K562 (cell line): ENCODE measurements at regions not wholly inside any gene's neighbourhood (a gene's known extent, or its start where the extent isn't known, plus 50 kb on each side); places are given as distances from the start of the nearest gene placed in this dataset.

Source experiments
- ATAC-seq: fragments of 200-7000 bp; cut with Tn5 transposase; 3 replicates; pipeline ENCODE4 v1.9.1; 2020; ENCODE audit warnings: moderate library complexity
- BruUV-seq: library from RNA; stranded (reverse); fragments of 400-500 nt; replicated peaks from 2 replicates; lab custom pipeline; 2021; lab: Mats Ljungman, UMichigan
- CTCF ChIA-PET: fragments of 300-600 bp; formaldehyde crosslinking; extraction: SDS; loops from one replicate; lab custom pipeline; 2021; ENCODE audit warnings: low intra/inter-chr PET ratio; lab: Yijun Ruan, JAX
- POLR2A ChIA-PET: fragments of 300-600, 350-650 bp; sonication (Branson Sonifier 250); formaldehyde crosslinking; extraction: SDS; loops from one replicate; lab custom pipeline; 2021; ENCODE audit warnings: antibody characterized with exemption, inconsistent platforms; lab: Yijun Ruan, JAX
- DNase-seq, 4 experiments: peaks; one replicate each; pipeline versions ENCODE4 v3.0.0 to v3.0.0-alpha.2; 2011 to 2018; ENCODE audit warnings: low spot score in 3 of 4, mixed read lengths in 3 of 4; ENCODE audit errors: extremely low read depth in 1 of 4
- FAIRE-seq: peaks from 2 replicates; lab custom pipeline; 2011; peaks lifted over from hg19 to GRCh38; lab: Jason Lieb, UNC
- H2AFZ ChIP-seq: 2 replicates; pipeline ENCODE4 v1.6.0; 2011; ENCODE audit warnings: low read depth, low read length, control low read depth, inconsistent platforms
- H3K27ac ChIP-seq: fragments of 200-600 bp; 3 replicates; pipeline ENCODE4 v1.8.0; 2011; ENCODE audit warnings: low read depth, mild to moderate bottlenecking, control low read depth, inconsistent platforms, low read length, moderate library complexity, mixed read lengths; ENCODE audit errors: extremely low read depth
- H3K27me3 ChIP-seq, 2 experiments: fragments of 300-600 bp in 1 of 2; 2 replicates in 1 of 2; 3 replicates in 1 of 2; pipeline versions ENCODE4 v1.6.0 to v1.8.0; 2011; ENCODE audit warnings: inconsistent platforms in 2 of 2, low read length in 2 of 2, mild to moderate bottlenecking in 1 of 2, mixed read lengths in 1 of 2, moderate library complexity in 1 of 2; ENCODE audit not compliant: control insufficient read depth in 2 of 2, insufficient read depth in 2 of 2
- H3K36me3 ChIP-seq: fragments of 300-600 bp; 3 replicates; pipeline ENCODE4 v1.8.0; 2011; ENCODE audit warnings: mild to moderate bottlenecking, low read length, inconsistent platforms; ENCODE audit not compliant: control insufficient read depth, insufficient read depth
- H3K4me1 ChIP-seq, 2 experiments: fragments of 200-600 bp in 1 of 2; replicated peaks in 1 of 2; 2 replicates in 1 of 2; 3 replicates in 1 of 2; pipeline versions ENCODE4 v1.5.1 to v1.8.0; 2011; ENCODE audit warnings: inconsistent platforms in 2 of 2, low read length in 2 of 2, mild to moderate bottlenecking in 1 of 2, mixed read lengths in 1 of 2, moderate library complexity in 1 of 2; ENCODE audit not compliant: control insufficient read depth in 2 of 2, insufficient read depth in 2 of 2
- H3K4me2 ChIP-seq: 2 replicates; pipeline ENCODE4 v1.6.1; 2011; ENCODE audit warnings: low read length, control low read depth, inconsistent platforms, mixed read lengths; ENCODE audit not compliant: insufficient read depth
- H3K4me3 ChIP-seq: fragments of 200-600 bp; sonication (generic), shearing (Covaris generic); 2 replicates; pipeline ENCODE4 v1.5.1; 2016; ENCODE audit warnings: control low read depth, inconsistent platforms
- H3K79me2 ChIP-seq: fragments of 200-600 bp; 3 replicates; pipeline ENCODE4 v1.8.0; 2011; ENCODE audit warnings: low read length, inconsistent platforms; ENCODE audit not compliant: control insufficient read depth, insufficient read depth
- H3K9ac ChIP-seq, 2 experiments: 2 replicates each; pipeline versions ENCODE4 v1.6.0 to v1.6.1; 2011; ENCODE audit warnings: low read depth in 2 of 2, low read length in 2 of 2, control low read depth in 1 of 2, inconsistent platforms in 1 of 2, mild to moderate bottlenecking in 1 of 2, mixed read lengths in 1 of 2; ENCODE audit not compliant: insufficient read depth in 1 of 2
- H3K9me1 ChIP-seq: one replicate; pipeline ENCODE4 v1.6.0; 2011; ENCODE audit warnings: inconsistent platforms, mild to moderate bottlenecking, low read length, moderate library complexity; ENCODE audit not compliant: control insufficient read depth, insufficient read depth
- H3K9me3 ChIP-seq: replicated peaks from 2 replicates; pipeline ENCODE4 v1.5.1; 2011; ENCODE audit warnings: low read depth, low read length, inconsistent platforms; ENCODE audit not compliant: control insufficient read depth, insufficient read depth
- H4K20me1 ChIP-seq: replicated peaks from 2 replicates; pipeline ENCODE4 v1.6.1; 2011; ENCODE audit warnings: low read length, inconsistent platforms, mixed read lengths; ENCODE audit not compliant: control insufficient read depth, insufficient read depth
- CBX5 ChIP-seq: IDR thresholded peaks from 2 replicates; pipeline ENCODE4 v1.6.1; 2014; ENCODE audit warnings: low read depth, borderline replicate concordance
- GTF2A2 ChIP-seq: IDR thresholded peaks from 2 replicates; pipeline ENCODE4 v1.6.1; 2016; ENCODE audit warnings: mild to moderate bottlenecking, missing genetic modification characterization, missing compliant biosample characterization
- HNRNPUL1 ChIP-seq: fragments of 200-400 bp; formaldehyde crosslinking; IDR thresholded peaks from 2 replicates; pipeline ENCODE4 v1.6.1; 2017; ENCODE audit warnings: low read length
- MEIS2 ChIP-seq: fragments of 450-650 bp; IDR thresholded peaks from 2 replicates; pipeline ENCODE4 v1.6.1; 2014; ENCODE audit warnings: mild to moderate bottlenecking; ENCODE audit not compliant: partially characterized antibody
- RAD51 ChIP-seq: fragments of 450-650 bp; IDR thresholded peaks from 2 replicates; pipeline ENCODE4 v1.7.1; 2016; ENCODE audit warnings: low read depth, mild to moderate bottlenecking, borderline replicate concordance
- WGBS: fragments of 100-300 bp; shearing (Covaris generic); methylation state at CpG from one replicate; pipeline ENCODE4 v1.1.6; 2016; ENCODE audit warnings: low coverage, mixed read lengths; ENCODE audit not compliant: insufficient coverage; ENCODE audit errors: missing lambda C conversion rate; 5-methylcytosine and 5-hydroxymethylcytosine counted together
- in situ Hi-C: fragments of 300-500 bp; cut with MboI; formaldehyde crosslinking; loops from 4 replicates; pipeline ENCODE4 v1.15.0; 2018; ENCODE audit warnings: inconsistent platforms, mixed read lengths
- intact Hi-C: fragments of 100-400 bp; cut with micrococcal nuclease; formaldehyde crosslinking; loops from 2 replicates; pipeline ENCODE4 v1.14.2; 2022
- TF ChIP-seq, protein P1 (sequence below): fragments of 450-650 bp; formaldehyde crosslinking; IDR thresholded peaks from 2 replicates; pipeline ENCODE4 v1.4.0; 2020; ENCODE audit warnings: mild to moderate bottlenecking, mixed read lengths
- TF ChIP-seq, protein P2 (sequence below): fragments of 250-450 bp; sonication (Bioruptor Pico); IDR thresholded peaks from 2 replicates; pipeline ENCODE4 v1.9.0; 2021; ENCODE audit warnings: mild to moderate bottlenecking, inconsistent platforms
- TF ChIP-seq, protein P3 (sequence below): sonication (generic); formaldehyde crosslinking; IDR thresholded peaks from 2 replicates; pipeline ENCODE4 v1.8.1; 2023; ENCODE audit warnings: missing genetic modification reagents, mild to moderate bottlenecking, borderline replicate concordance
- TF ChIP-seq, protein P4 (sequence below): fragments of 450-650 bp; IDR thresholded peaks from 2 replicates; pipeline ENCODE4 v1.7.1; 2018; ENCODE audit warnings: mild to moderate bottlenecking, low read depth; ENCODE audit not compliant: partially characterized antibody

DNA sequence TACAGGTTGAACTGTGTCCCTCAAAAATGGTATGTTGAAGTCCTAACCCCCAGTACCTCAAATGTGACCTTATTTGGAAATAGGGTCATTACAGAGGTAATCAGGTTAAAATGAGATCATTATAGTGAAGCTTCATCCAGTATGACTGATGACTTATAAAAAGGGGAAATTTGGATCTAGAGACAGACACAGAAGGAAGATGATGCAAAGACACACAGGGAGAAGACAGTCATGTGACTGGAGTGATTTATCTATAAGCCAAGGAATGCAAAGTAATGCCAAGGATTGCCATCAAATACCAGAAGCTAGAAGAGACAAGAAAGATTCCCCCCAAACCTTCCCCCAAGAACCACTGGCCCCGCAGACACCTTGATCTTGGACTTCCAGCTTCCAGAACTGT lies 155.2 kb downstream of the RBMX2 start:
- Histone ChIP-seq H3K9me3 (no peaks in the 10 kb centered on the region), H3K79me2 (no peaks in the 10 kb centered on the region), H4K20me1 (no peaks in the 10 kb centered on the region), H3K27ac (no peak overlapping the region), H3K9ac (no peak overlapping the region), H3K4me3 (no peak overlapping the region), H3K36me3 (no peaks in the 10 kb centered on the region), H3K4me1 (peaks cover 0 to 2% of the 10 kb centered on the region in 2 experiments; a peak in 2 of 5 replicates), H3K4me2 (no peak overlapping the region), H2AFZ (no peak overlapping the region), H3K9me1 (no peaks in the 10 kb centered on the region), H3K27me3 (peaks cover 0 to 5% of the 10 kb centered on the region in 2 experiments; a peak in 4 of 5 replicates)
- 0% methylated on average over 1 of the region's 1 CpG for WGBS
- ChIA-PET CTCF (no interaction called here), POLR2A (no interaction called here)
- in situ Hi-C loops (no loop called here), intact Hi-C loops (no loop called here)
- TF ChIP-seq HNRNPUL1 = no peak
- TF ChIP-seq, protein P1, sequence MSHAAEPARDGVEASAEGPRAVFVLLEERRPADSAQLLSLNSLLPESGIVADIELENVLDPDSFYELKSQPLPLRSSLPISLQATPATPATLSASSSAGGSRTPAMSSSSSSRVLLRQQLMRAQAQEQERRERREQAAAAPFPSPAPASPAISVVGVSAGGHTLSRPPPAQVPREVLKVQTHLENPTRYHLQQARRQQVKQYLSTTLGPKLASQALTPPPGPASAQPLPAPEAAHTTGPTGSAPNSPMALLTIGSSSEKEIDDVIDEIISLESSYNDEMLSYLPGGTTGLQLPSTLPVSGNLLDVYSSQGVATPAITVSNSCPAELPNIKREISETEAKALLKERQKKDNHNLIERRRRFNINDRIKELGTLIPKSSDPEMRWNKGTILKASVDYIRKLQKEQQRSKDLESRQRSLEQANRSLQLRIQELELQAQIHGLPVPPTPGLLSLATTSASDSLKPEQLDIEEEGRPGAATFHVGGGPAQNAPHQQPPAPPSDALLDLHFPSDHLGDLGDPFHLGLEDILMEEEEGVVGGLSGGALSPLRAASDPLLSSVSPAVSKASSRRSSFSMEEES = peak; percentile 49
- TF ChIP-seq GTF2A2 (tag) = no peak
- TF ChIP-seq, protein P2, sequence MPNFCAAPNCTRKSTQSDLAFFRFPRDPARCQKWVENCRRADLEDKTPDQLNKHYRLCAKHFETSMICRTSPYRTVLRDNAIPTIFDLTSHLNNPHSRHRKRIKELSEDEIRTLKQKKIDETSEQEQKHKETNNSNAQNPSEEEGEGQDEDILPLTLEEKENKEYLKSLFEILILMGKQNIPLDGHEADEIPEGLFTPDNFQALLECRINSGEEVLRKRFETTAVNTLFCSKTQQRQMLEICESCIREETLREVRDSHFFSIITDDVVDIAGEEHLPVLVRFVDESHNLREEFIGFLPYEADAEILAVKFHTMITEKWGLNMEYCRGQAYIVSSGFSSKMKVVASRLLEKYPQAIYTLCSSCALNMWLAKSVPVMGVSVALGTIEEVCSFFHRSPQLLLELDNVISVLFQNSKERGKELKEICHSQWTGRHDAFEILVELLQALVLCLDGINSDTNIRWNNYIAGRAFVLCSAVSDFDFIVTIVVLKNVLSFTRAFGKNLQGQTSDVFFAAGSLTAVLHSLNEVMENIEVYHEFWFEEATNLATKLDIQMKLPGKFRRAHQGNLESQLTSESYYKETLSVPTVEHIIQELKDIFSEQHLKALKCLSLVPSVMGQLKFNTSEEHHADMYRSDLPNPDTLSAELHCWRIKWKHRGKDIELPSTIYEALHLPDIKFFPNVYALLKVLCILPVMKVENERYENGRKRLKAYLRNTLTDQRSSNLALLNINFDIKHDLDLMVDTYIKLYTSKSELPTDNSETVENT (CRISPR knock-in tag) = no peak
- TF ChIP-seq CBX5 = no peak
- TF ChIP-seq RAD51 = 0 out of 2 replicates have a peak, but pooled peaks have one; percentile 20
- TF ChIP-seq, protein P3, sequence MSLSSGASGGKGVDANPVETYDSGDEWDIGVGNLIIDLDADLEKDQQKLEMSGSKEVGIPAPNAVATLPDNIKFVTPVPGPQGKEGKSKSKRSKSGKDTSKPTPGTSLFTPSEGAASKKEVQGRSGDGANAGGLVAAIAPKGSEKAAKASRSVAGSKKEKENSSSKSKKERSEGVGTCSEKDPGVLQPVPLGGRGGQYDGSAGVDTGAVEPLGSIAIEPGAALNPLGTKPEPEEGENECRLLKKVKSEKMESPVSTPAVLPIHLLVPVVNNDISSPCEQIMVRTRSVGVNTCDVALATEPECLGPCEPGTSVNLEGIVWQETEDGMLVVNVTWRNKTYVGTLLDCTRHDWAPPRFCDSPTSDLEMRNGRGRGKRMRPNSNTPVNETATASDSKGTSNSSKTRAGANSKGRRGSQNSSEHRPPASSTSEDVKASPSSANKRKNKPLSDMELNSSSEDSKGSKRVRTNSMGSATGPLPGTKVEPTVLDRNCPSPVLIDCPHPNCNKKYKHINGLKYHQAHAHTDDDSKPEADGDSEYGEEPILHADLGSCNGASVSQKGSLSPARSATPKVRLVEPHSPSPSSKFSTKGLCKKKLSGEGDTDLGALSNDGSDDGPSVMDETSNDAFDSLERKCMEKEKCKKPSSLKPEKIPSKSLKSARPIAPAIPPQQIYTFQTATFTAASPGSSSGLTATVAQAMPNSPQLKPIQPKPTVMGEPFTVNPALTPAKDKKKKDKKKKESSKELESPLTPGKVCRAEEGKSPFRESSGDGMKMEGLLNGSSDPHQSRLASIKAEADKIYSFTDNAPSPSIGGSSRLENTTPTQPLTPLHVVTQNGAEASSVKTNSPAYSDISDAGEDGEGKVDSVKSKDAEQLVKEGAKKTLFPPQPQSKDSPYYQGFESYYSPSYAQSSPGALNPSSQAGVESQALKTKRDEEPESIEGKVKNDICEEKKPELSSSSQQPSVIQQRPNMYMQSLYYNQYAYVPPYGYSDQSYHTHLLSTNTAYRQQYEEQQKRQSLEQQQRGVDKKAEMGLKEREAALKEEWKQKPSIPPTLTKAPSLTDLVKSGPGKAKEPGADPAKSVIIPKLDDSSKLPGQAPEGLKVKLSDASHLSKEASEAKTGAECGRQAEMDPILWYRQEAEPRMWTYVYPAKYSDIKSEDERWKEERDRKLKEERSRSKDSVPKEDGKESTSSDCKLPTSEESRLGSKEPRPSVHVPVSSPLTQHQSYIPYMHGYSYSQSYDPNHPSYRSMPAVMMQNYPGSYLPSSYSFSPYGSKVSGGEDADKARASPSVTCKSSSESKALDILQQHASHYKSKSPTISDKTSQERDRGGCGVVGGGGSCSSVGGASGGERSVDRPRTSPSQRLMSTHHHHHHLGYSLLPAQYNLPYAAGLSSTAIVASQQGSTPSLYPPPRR (CRISPR knock-in tag) = no peak
- TF ChIP-seq, protein P4, sequence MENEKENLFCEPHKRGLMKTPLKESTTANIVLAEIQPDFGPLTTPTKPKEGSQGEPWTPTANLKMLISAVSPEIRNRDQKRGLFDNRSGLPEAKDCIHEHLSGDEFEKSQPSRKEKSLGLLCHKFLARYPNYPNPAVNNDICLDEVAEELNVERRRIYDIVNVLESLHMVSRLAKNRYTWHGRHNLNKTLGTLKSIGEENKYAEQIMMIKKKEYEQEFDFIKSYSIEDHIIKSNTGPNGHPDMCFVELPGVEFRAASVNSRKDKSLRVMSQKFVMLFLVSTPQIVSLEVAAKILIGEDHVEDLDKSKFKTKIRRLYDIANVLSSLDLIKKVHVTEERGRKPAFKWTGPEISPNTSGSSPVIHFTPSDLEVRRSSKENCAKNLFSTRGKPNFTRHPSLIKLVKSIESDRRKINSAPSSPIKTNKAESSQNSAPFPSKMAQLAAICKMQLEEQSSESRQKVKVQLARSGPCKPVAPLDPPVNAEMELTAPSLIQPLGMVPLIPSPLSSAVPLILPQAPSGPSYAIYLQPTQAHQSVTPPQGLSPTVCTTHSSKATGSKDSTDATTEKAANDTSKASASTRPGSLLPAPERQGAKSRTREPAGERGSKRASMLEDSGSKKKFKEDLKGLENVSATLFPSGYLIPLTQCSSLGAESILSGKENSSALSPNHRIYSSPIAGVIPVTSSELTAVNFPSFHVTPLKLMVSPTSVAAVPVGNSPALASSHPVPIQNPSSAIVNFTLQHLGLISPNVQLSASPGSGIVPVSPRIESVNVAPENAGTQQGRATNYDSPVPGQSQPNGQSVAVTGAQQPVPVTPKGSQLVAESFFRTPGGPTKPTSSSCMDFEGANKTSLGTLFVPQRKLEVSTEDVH = no peak
- TF ChIP-seq MEIS2 = peak; percentile 52
- DNase-seq (no peak), FAIRE-seq (no peak), ATAC-seq (no peak)
- BruUV-seq = no TSS peak
